Vagina (tissue), 2 donors: ENCODE measurements at regions not wholly inside any gene's neighbourhood (a gene's known extent, or its start where the extent isn't known, plus 50 kb on each side); places are given as distances from the start of the nearest gene placed in this dataset.
"Not testable (repeated sequence)": the region's sequence is repeated elsewhere in the genome, so short reads cannot be mapped to it uniquely, and the experiment has no call there.

Experiments
- DNase-seq, 2 donors: peaks; one replicate each; pipeline ENCODE4 v3.0.0-alpha.2; 2017; ENCODE audit errors: extremely low spot score in 2 of 2
- H3K27ac ChIP-seq: fragments of 200-600 bp; sonication (generic); one replicate; pipeline ENCODE4 v1.5.1; 2019
- H3K27me3 ChIP-seq: fragments of 200-600 bp; sonication (generic); one replicate; pipeline ENCODE4 v1.5.1; 2019
- H3K36me3 ChIP-seq, 2 donors: fragments of 200-600 bp; sonication (generic); one replicate each; pipeline ENCODE4 v1.5.1; 2017 to 2019
- H3K4me1 ChIP-seq: fragments of 200-600 bp; sonication (generic); one replicate; pipeline ENCODE4 v1.5.1; 2019
- H3K4me3 ChIP-seq, 2 donors: fragments of 200-600 bp; sonication (generic); 1 replicate in 1 of 2; 2 replicates in 1 of 2; pipeline ENCODE4 v1.5.1; 2016 to 2019
- H3K9me3 ChIP-seq: fragments of 200-600 bp; sonication (generic); one replicate; pipeline ENCODE4 v1.5.1; 2019
- CTCF ChIP-seq, 3 experiments: fragments of 450-650 bp in 2 of 3; fragments of 200-600 bp in 1 of 3; sonication (generic) in 1 of 3; IDR thresholded peaks; one replicate each; pipeline ENCODE4 v1.5.1; 2017 to 2019; ENCODE audit warnings: antibody characterized with exemption in 3 of 3, mild to moderate bottlenecking in 2 of 3, moderate library complexity in 2 of 3
- POLR2A ChIP-seq, 2 donors: fragments of 450-650 bp; IDR thresholded peaks; one replicate each; pipeline ENCODE4 v1.6.1; 2017; ENCODE audit warnings: antibody characterized with exemption in 2 of 2, mild to moderate bottlenecking in 2 of 2, moderate library complexity in 2 of 2
- POLR2AphosphoS5 ChIP-seq, 2 donors: sonication (generic); formaldehyde crosslinking; IDR thresholded peaks; one replicate each; pipeline ENCODE4 v1.9.0; 2017; ENCODE audit warnings: antibody characterized with exemption in 2 of 2, mild to moderate bottlenecking in 2 of 2, low read depth in 1 of 2; ENCODE audit not compliant: insufficient read depth in 1 of 2
- intact Hi-C: fragments of 100-400 bp; cut with DNase I; formaldehyde crosslinking; loops from one replicate; pipeline ENCODE4 v1.15.1; 2023

GRCh38 chr2:142504754-142505153, 372.7 kb upstream of the KYNU start:
- H3K27ac ChIP-seq, result no peak overlapping the region
- no peaks in the 10 kb centered on the region for H3K4me1 ChIP-seq
- intact Hi-C loops, result no loop called here
- H3K36me3 ChIP-seq, result no peaks in the 10 kb centered on the region
- DNase-seq, result no peak
- H3K27me3 ChIP-seq, result no peaks in the 10 kb centered on the region
- no peaks in the 10 kb centered on the region for H3K9me3 ChIP-seq
- TF ChIP-seq POLR2A (IDR thresholded peaks at IDR 0.05) (no peak), POLR2AphosphoS5 (IDR thresholded peaks at IDR 0.05; ENCODE audit: insufficient read depth in 1 of 2, low read depth in 1 of 2) (no peak), CTCF (IDR thresholded peaks at IDR 0.05) (no peak)
- H3K4me3 ChIP-seq, result no peak overlapping the region

- Histone ChIP-seq H3K4me3 (no peak overlapping the region), H3K27ac (no peak overlapping the region), H3K27me3 (no peaks in the 10 kb centered on the region), H3K4me1 (no peaks in the 10 kb centered on the region), H3K36me3 (no peaks in the 10 kb centered on the region), H3K9me3 (no peaks in the 10 kb centered on the region)
- intact Hi-C loops, result no loop called here
- no peak for DNase-seq
- TF ChIP-seq POLR2AphosphoS5 (IDR thresholded peaks at IDR 0.05; ENCODE audit: insufficient read depth in 1 of 2, low read depth in 1 of 2) (no peak), CTCF (IDR thresholded peaks at IDR 0.05) (no peak), POLR2A (IDR thresholded peaks at IDR 0.05) (no peak)
Measured at GRCh38 chr2:142502402-142502801, 371.6 kb upstream of the LRP1B start.

- intact Hi-C loops, result no loop called here
- TF ChIP-seq POLR2AphosphoS5 (IDR thresholded peaks at IDR 0.05; ENCODE audit: insufficient read depth in 1 of 2, low read depth in 1 of 2) (no peak), POLR2A (IDR thresholded peaks at IDR 0.05) (no peak), CTCF (IDR thresholded peaks at IDR 0.05) (no peak)
- no peaks in the 10 kb centered on the region for H3K36me3 ChIP-seq
- no peaks in the 10 kb centered on the region for H3K9me3 ChIP-seq
- no peaks in the 10 kb centered on the region for H3K4me1 ChIP-seq
- no peak for DNase-seq
- H3K4me3 ChIP-seq, result no peak overlapping the region
- H3K27me3 ChIP-seq, result no peaks in the 10 kb centered on the region
- no peak overlapping the region for H3K27ac ChIP-seq
Measured at GRCh38 chr2:142495141-142495540, 364.3 kb upstream of the LRP1B start.

- DNase-seq, H3K27me3 ChIP-seq, H3K27ac ChIP-seq, intact Hi-C loops, H3K9me3 ChIP-seq, H3K4me1 ChIP-seq, H3K4me3 ChIP-seq, H3K36me3 ChIP-seq: not testable (repeated sequence)
Measured at GRCh38 chr2:142489631-142490030, 358.8 kb upstream of the LRP1B start.

GRCh38 chr2:142484111-142484510, 353.3 kb upstream of the LRP1B start:
- intact Hi-C loops, result no loop called here
- Histone ChIP-seq H3K27me3 (no peaks in the 10 kb centered on the region), H3K9me3 (no peaks in the 10 kb centered on the region), H3K27ac (no peak overlapping the region), H3K4me3 (no peak overlapping the region), H3K36me3 (no peaks in the 10 kb centered on the region), H3K4me1 (no peaks in the 10 kb centered on the region)
- TF ChIP-seq POLR2AphosphoS5 (IDR thresholded peaks at IDR 0.05; ENCODE audit: insufficient read depth in 1 of 2, low read depth in 1 of 2) (no peak), POLR2A (IDR thresholded peaks at IDR 0.05) (no peak)
- DNase-seq, result no peak

GRCh38 chr2:142483653-142484052, 352.8 kb upstream of the LRP1B start:
- H3K4me3 ChIP-seq, result no peak overlapping the region
- intact Hi-C loops, result no loop called here
- H3K9me3 ChIP-seq, result no peaks in the 10 kb centered on the region
- no peaks in the 10 kb centered on the region for H3K4me1 ChIP-seq
- no peak for TF ChIP-seq POLR2A (IDR thresholded peaks at IDR 0.05)
- TF ChIP-seq CTCF (IDR thresholded peaks at IDR 0.05), result no peak
- no peak for TF ChIP-seq POLR2AphosphoS5 (IDR thresholded peaks at IDR 0.05; ENCODE audit: insufficient read depth in 1 of 2, low read depth in 1 of 2)
- DNase-seq, result no peak
- H3K27ac ChIP-seq, result no peak overlapping the region
- no peaks in the 10 kb centered on the region for H3K36me3 ChIP-seq
- H3K27me3 ChIP-seq, result no peaks in the 10 kb centered on the region
